Astrocyte of the hippocampus (primary cell): ENCODE measurements at regions not wholly inside any gene's neighbourhood (a gene's known extent, or its start where the extent isn't known, plus 50 kb on each side); places are given as distances from the start of the nearest gene placed in this dataset.
"Not testable (repeated sequence)": the region's sequence is repeated elsewhere in the genome, so short reads cannot be mapped to it uniquely, and the experiment has no call there.

ENCODE experiments used
- DNase-seq: peaks from one replicate; pipeline ENCODE4 v3.0.0; 2011; ENCODE audit warnings: low read depth, low spot score

GRCh38 chr6:74434171-74434570 lies 738.2 kb downstream of the CD109 start:
- DNase-seq = no peak

DNA sequence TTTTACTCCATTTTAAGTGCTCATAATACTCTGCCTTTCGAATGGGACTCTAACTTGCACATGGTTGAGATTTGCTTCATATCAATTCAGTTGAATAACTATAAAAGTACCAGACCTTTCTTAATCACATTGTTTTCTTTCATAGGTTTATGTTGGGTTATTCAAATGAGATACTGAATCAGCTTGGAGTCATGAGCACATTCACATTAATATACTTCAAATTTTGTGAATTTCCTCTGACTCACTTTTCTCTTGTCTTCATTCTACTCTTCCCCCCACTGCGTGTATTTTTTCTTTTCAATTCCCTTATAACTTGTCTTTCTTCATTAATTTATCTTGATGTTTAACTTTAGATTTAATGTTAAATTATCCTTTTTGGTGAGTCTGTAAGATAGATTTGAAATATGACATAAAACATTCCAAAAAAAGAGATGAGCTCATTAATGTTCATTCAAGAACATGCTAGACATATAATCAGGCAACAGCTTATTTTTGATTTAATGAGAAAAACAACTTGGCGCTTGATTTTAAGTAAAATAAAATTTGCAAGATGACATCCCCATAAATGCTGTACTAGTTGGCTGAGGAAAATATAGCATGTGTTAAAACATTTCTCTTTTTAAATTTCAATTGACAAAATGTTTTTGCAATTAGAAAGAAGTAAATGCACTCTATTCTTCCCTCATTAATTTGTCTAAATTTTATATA lies 736.0 kb downstream of the CD109 start:
- DNase-seq = no peak

GRCh38 chr6:74420221-74420620 lies 724.2 kb downstream of the CD109 start:
- no peak for DNase-seq

DNA sequence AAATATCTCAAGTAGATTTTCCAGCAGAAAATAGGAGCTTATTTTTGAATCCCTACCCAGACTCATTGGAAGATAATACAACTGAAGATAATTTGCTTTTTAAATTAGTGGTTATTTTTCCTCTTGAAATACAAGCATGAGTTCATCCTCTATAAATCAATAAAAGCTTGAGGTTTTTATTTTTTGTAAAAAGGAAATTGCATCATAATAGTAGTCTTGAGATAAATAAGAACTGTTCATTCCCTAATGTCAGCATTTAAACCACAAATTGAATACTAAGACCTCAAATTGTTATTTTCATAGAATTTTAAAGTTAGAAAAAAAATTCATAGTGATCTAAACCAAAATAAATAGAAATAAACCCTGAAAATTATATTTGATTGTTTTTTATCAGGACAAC lies 719.1 kb downstream of the CD109 start:
- no peak for DNase-seq

GRCh38 chr6:74410630-74411029 lies 714.6 kb downstream of the CD109 start:
- DNase-seq = peak; percentile 40

GRCh38 chr6:74409447-74409846 lies 713.4 kb downstream of the CD109 start:
- DNase-seq = peak; percentile 59

- DNase-seq = no peak
Observed at GRCh38 chr6:74408844-74409243, 712.8 kb downstream of the CD109 start.

DNA sequence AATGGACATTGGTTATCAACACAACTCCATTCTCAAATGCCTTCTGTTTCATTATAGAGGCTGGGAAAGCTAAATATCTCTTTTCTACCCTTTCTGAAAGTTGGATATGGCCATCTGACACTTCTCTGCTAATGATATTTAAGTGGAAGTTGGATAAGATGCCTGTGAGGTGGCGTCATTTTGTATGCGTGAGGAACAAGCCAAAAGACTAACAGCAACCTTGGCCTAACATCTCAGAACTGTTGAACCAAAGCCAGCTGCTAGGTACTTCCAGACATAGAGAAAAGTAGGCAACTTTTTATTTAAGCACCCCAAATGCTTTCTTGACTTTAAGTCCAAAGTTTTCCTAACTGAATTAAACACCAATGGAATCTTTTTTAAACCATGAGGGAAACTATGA lies 708.4 kb downstream of the CD109 start:
- no peak for DNase-seq

DNA sequence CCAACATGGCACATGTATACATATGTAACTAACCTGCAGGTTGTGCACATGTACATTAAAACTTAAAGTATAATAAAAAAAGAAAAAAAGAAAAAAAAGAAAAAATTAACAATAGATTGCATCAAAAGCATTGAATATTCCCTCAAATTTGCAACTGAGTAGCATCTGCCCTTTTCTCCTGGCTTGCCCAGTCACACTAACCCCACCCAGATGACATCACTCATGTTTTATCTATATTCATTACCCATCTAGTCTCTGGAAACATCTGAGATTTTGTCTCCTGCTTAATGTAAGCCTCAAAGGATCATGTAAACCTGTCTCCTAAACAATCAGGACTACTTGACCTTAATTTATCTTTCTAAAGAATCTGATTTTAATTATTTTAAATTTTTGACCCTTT lies 706.8 kb downstream of the CD109 start:
- no peak for DNase-seq

GRCh38 chr6:74378437-74378836 lies 682.4 kb downstream of the CD109 start:
- DNase-seq = not testable (repeated sequence)

DNA sequence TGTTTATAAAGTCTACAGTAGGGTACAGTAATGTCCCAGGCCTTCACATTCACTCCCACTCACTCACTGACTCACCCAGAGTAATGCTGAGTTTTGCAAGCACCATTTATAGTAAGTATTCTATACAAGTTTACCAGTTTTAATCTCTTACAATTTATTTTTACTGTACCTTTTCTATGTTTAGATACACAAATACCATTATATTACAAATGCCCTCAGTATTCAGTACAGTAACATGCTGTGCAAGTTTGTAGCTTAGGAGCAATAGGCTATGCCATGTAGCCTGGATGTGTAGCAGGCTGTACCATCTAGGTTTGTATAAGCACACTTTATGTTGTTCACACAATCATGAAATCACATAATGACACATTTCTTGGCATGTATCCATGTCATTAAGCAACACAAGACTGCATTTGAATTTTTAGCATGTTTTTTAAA lies 673.6 kb downstream of the CD109 start:
- peak; percentile 3 for DNase-seq

DNA sequence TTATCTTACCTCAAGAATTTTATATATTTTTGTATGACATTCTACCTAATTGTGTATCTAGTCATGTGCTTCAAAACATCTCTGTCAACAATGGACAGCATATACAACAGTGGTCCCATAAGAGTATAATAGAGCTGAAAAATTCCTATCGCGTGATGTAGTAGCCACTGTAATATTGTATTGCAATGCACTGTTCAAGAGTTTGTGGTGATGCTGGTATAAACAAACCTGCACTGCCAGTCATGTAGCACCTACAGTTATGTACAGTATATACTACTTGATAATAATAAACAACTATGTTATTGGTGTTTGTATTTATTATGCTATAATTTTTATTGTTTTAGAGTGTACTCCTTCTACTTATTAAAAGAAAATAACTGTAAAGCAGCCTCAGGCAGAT lies 672.7 kb downstream of the CD109 start:
- DNase-seq = no peak

DNA sequence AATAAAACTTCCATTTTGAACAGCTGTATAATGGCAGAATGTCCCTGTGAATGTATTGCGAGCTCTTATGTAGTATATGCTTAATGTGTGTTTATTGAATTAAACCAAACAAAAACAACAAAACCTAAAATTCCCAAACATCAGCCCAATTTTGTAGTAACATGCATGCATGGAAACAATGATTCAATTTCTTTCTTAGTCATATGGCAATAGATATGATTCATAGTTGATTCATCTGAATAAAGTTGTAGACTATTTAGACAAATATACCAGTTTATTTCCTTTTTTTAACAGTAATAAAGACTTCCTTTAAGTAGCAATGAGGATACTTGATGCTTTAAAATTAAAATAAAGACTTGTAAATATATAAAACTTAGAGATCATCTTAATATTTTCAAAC lies 670.6 kb downstream of the CD109 start:
- no peak for DNase-seq

DNA sequence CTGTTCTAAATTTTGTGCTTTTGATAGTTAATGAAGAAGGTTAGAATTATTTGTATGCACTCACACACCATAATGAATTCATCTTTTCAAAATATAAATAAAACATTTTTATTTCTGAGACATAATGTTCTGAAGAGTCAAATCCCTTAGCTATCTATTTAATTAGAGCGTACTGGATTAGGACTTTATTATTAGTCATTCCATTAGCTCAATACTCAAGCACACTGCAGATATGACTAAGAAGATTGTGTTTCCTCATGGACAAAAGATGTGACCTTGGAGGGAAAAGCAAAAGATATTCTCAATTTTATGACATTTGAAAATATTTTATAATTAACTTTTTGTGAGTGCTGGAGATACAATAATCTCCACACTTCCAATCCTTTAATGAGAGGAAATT lies 666.4 kb downstream of the CD109 start:
- no peak for DNase-seq

DNA sequence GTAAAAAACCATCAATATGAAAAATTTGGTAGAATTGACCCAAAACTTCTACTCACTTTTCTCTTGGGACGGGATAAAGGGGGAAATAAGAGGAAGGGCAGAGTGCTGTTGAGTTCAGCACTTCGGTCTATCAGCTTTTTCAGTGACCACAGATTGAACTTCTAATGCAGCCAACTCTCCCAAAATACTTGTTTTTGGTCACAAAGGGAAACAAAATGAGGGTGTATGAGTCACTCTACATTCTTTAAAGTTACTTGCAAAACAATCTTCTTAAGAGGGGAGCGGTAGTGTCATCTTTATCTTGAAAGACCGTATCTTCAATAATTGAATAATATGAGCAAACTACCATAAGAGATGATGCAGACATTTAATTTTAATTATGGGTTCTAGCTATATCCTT lies 661.3 kb downstream of the CD109 start:
- DNase-seq = peak; percentile 2

GRCh38 chr6:74356391-74356790 lies 660.4 kb downstream of the CD109 start:
- DNase-seq = no peak

DNA sequence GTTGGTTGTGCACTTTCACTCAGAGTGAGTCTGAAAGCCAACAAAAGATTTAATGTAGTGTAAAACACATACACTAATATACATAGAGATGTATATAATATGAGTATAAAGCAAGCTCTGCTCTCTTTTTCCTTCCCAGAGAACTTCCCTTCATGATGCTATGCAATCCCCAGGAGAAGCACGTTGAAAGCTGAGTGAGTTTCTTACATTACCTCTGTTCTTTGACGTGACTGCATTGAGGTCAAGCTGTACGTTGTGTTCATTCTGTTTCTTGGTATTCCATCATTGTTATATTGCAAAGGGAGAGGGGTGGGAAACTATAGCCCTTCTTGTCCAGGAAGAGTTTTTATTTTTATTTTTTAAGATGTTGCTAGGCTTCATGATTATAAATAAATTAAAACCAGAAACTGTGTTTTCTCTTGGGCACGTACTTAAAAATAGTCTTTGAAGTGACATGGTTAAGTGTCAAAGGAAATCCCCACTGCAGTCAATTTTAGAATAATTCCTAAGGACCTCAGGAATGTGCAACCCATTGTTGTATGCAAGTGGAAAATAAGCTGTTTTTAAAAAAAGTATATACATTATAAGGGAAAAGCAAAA lies 651.0 kb downstream of the CD109 start:
- DNase-seq = no peak

- no peak for DNase-seq
Observed at GRCh38 chr6:74343804-74344203, 647.8 kb downstream of the CD109 start.

- not testable (repeated sequence) for DNase-seq
Observed at GRCh38 chr6:74343321-74343720, 647.3 kb downstream of the CD109 start.

DNA sequence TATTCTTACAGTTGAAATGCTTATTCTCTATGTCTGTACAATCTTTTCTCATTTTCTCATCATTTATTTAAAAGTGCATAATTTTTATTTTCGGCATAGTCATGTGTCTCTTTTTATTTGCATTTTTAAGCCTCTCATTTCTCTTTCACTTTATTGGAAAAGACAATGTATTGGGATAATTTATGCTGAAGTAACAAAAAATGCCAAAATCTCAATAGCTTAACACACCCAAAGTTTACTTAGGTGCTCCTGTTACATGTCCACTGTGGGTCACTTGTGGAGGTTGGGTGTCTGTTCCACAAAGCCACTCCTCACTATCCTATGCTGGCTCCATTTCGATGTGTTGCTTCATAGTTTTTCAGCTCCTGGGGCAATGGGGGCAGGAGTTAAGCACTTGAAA lies 638.7 kb downstream of the CD109 start:
- no peak for DNase-seq

DNA sequence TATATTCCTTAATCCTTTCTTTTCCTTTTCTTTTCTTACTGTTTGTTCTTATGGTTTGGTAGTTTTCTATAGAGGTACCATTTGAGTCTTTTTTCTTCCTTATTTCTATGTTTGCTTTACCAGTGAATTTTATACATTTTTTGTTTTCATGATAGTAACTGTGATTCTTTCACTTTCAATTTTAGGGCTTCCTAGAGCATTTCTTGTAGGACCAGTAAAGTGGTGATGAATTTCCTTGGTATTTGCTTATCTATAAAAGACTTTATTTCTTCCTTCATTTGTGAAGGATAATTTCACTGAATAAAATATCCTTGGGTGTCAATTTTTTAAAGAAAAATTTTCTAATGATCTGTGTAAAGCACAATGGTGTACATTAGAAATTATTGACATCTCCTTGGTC lies 637.4 kb downstream of the CD109 start:
- no peak for DNase-seq

GRCh38 chr6:74320715-74321114 lies 624.7 kb downstream of the CD109 start:
- DNase-seq = no peak

GRCh38 chr6:74320074-74320473 lies 624.1 kb downstream of the CD109 start:
- no peak for DNase-seq

- DNase-seq = no peak
Observed at GRCh38 chr6:74319292-74319691, 623.3 kb downstream of the CD109 start.
